GM23338 (cell line): ENCODE measurements at regions not wholly inside any gene's neighbourhood (a gene's known extent, or its start where the extent isn't known, plus 50 kb on each side); places are given as distances from the start of the nearest gene placed in this dataset.

Source experiments
- ATAC-seq: fragments of 200-7000 bp; cut with Tn5 transposase; 3 replicates; pipeline ENCODE4 v1.9.1; 2020
- DNase-seq: peaks from one replicate; pipeline ENCODE4 v3.0.0-alpha.2; 2015; ENCODE audit warnings: low spot score
- H2AFZ ChIP-seq: fragments of 200-600 bp; sonication (generic); 2 replicates; pipeline ENCODE4 v1.8.0; 2016; ENCODE audit warnings: antibody characterized with exemption, mild to moderate bottlenecking, moderate library complexity
- H3F3A ChIP-seq: fragments of 200-600 bp; sonication (generic); replicated peaks from 2 replicates; pipeline ENCODE4 v1.8.0; 2017; ENCODE audit warnings: antibody characterized with exemption, mixed run types, low read depth
- H3K27ac ChIP-seq: fragments of 200-600 bp; sonication (generic); 2 replicates; pipeline ENCODE4 v1.6.1; 2016; ENCODE audit warnings: low read depth
- H3K27me3 ChIP-seq: fragments of 200-600 bp; sonication (generic); 2 replicates; pipeline ENCODE4 v1.8.0; 2016; ENCODE audit warnings: mild to moderate bottlenecking, mixed run types, moderate library complexity; ENCODE audit not compliant: insufficient read depth
- H3K36me3 ChIP-seq: fragments of 200-600 bp; sonication (generic); 2 replicates; pipeline ENCODE4 v1.8.0; 2016; ENCODE audit warnings: mild to moderate bottlenecking; ENCODE audit not compliant: insufficient read depth
- H3K4me1 ChIP-seq: fragments of 200-600 bp; sonication (generic); 2 replicates; pipeline ENCODE4 v1.8.0; 2016; ENCODE audit warnings: mild to moderate bottlenecking, moderate library complexity; ENCODE audit not compliant: insufficient read depth
- H3K4me2 ChIP-seq: fragments of 200-600 bp; sonication (generic); 2 replicates; pipeline ENCODE4 v1.7.1; 2017; ENCODE audit warnings: mixed run types
- H3K4me3 ChIP-seq: fragments of 200-600 bp; sonication (generic); 2 replicates; pipeline ENCODE4 v1.6.1; 2016; ENCODE audit warnings: mixed run types
- H3K79me2 ChIP-seq: fragments of 200-600 bp; sonication (generic); replicated peaks from 2 replicates; pipeline ENCODE4 v1.8.0; 2017; ENCODE audit warnings: mild to moderate bottlenecking; ENCODE audit not compliant: insufficient read depth
- H3K9me2 ChIP-seq: fragments of 200-600 bp; sonication (generic); 2 replicates; pipeline ENCODE4 v1.8.0; 2017; ENCODE audit not compliant: insufficient read depth
- H4K20me1 ChIP-seq: fragments of 200-600 bp; sonication (generic); replicated peaks from 2 replicates; pipeline ENCODE4 v1.8.0; 2017; ENCODE audit warnings: mild to moderate bottlenecking; ENCODE audit not compliant: insufficient read depth
- H3K27ac Mint-ChIP-seq: 2 replicates; pipeline ENCODE4 v1.8.0; 2020; ENCODE audit warnings: inconsistent platforms, mild to moderate bottlenecking, moderate library complexity, mixed read lengths
- H3K27me3 Mint-ChIP-seq: 3 replicates; pipeline ENCODE4 v1.8.0; 2022; ENCODE audit warnings: low read depth, mild to moderate bottlenecking, moderate library complexity, mixed read lengths, inconsistent platforms; ENCODE audit not compliant: insufficient read depth, poor library complexity
- H3K36me3 Mint-ChIP-seq: 3 replicates; pipeline ENCODE4 v1.8.0; 2021; ENCODE audit warnings: low read depth, mild to moderate bottlenecking, inconsistent platforms, moderate library complexity, mixed read lengths
- H3K4me1 Mint-ChIP-seq: 3 replicates; pipeline ENCODE4 v1.8.0; 2020; ENCODE audit warnings: mild to moderate bottlenecking, inconsistent platforms, mixed read lengths
- H3K4me3 Mint-ChIP-seq: 3 replicates; pipeline ENCODE4 v1.8.0; 2021; ENCODE audit warnings: moderate library complexity, mild to moderate bottlenecking, inconsistent platforms, mixed read lengths
- H3K9me3 Mint-ChIP-seq: 3 replicates; pipeline ENCODE4 v1.8.0; 2020; ENCODE audit warnings: moderate library complexity, mild to moderate bottlenecking, inconsistent platforms, mixed read lengths
- CREB1 ChIP-seq: fragments of 250-450 bp; sonication (Bioruptor Pico); IDR thresholded peaks from 2 replicates; pipeline ENCODE4 v1.5.0; 2020; ENCODE audit warnings: low read depth, mild to moderate bottlenecking, moderate library complexity
- EZH2 ChIP-seq: fragments of 200-600 bp; sonication (generic); IDR thresholded peaks from one replicate; pipeline ENCODE4 v1.8.0; 2017; ENCODE audit warnings: antibody characterized with exemption, mild to moderate bottlenecking, low read depth; ENCODE audit not compliant: unreplicated experiment
- EZH2phosphoT487 ChIP-seq: fragments of 200-600 bp; sonication (generic); IDR thresholded peaks from one replicate; pipeline ENCODE4 v1.8.1; 2018; ENCODE audit warnings: antibody characterized with exemption; ENCODE audit not compliant: unreplicated experiment
- JUNB ChIP-seq: IDR thresholded peaks from one replicate; pipeline ENCODE4 v1.6.1; 2016; ENCODE audit warnings: antibody characterized with exemption; ENCODE audit not compliant: unreplicated experiment
- NANOG ChIP-seq: IDR thresholded peaks from 2 replicates; pipeline ENCODE4 v1.6.1; 2016; ENCODE audit warnings: antibody characterized with exemption, borderline replicate concordance
- POLR2AphosphoS5 ChIP-seq: IDR thresholded peaks from 2 replicates; pipeline ENCODE4 v1.6.1; 2016; ENCODE audit warnings: antibody characterized with exemption, low read depth
- STAT1 ChIP-seq: IDR thresholded peaks from one replicate; pipeline ENCODE4 v1.6.1; 2016; ENCODE audit warnings: antibody characterized with exemption; ENCODE audit not compliant: unreplicated experiment
- ZNF114 ChIP-seq: fragments of 250-450 bp; sonication (Bioruptor Pico); IDR thresholded peaks from 2 replicates; pipeline ENCODE4 v1.5.0; 2020; ENCODE audit warnings: mild to moderate bottlenecking, moderate library complexity
- ZNF331 ChIP-seq: fragments of 250-450 bp; sonication (Bioruptor Pico); IDR thresholded peaks from 2 replicates; pipeline ENCODE4 v1.5.0; 2020; ENCODE audit warnings: low read depth, mild to moderate bottlenecking, moderate library complexity
- TF ChIP-seq, protein P1 (sequence below): IDR thresholded peaks from one replicate; pipeline ENCODE4 v1.6.1; 2018; ENCODE audit warnings: antibody characterized with exemption; ENCODE audit not compliant: unreplicated experiment
- TF ChIP-seq, protein P2 (sequence below): fragments of 250-450 bp; sonication (Bioruptor Pico); IDR thresholded peaks from 2 replicates; pipeline ENCODE4 v1.5.0; 2020; ENCODE audit warnings: mild to moderate bottlenecking, moderate library complexity
- TF ChIP-seq, protein P3 (sequence below): IDR thresholded peaks from 2 replicates; pipeline ENCODE4 v1.6.1; 2016; ENCODE audit warnings: antibody characterized with exemption
- TF ChIP-seq, protein P4 (sequence below), 2 experiments: fragments of 200-600 bp in 1 of 2; sonication (generic) in 1 of 2; conservative IDR thresholded peaks; 2 replicates each; pipeline versions ENCODE4 v1.5.1 to v1.6.1; 2016 to 2017; ENCODE audit warnings: antibody characterized with exemption in 2 of 2, low read depth in 2 of 2, mild to moderate bottlenecking in 2 of 2, moderate library complexity in 1 of 2

DNA sequence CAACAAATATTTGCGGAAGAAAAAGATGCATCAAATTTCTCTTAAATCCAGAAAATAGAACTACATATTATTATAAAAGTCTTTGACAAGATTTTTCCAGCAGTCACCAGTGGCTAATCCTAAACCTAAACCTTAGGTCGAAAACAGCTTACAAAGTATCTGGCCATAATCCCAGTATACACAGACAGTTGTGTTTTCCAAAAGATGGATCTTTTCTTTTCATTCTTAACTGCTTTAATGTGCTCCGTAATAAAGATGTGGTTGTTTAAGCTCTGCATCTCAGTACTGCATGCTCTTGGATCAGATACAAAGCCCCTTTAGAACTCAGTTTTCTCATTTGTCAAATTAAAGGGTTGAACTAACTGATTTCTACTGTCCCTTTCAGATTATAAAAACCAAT, 247.8 kb downstream of the TXNL1 start:
- no peaks in the 10 kb centered on the region for H3K4me1 Mint-ChIP-seq
- no peak overlapping the region for H3K27ac Mint-ChIP-seq
- TF ChIP-seq, protein P1, sequence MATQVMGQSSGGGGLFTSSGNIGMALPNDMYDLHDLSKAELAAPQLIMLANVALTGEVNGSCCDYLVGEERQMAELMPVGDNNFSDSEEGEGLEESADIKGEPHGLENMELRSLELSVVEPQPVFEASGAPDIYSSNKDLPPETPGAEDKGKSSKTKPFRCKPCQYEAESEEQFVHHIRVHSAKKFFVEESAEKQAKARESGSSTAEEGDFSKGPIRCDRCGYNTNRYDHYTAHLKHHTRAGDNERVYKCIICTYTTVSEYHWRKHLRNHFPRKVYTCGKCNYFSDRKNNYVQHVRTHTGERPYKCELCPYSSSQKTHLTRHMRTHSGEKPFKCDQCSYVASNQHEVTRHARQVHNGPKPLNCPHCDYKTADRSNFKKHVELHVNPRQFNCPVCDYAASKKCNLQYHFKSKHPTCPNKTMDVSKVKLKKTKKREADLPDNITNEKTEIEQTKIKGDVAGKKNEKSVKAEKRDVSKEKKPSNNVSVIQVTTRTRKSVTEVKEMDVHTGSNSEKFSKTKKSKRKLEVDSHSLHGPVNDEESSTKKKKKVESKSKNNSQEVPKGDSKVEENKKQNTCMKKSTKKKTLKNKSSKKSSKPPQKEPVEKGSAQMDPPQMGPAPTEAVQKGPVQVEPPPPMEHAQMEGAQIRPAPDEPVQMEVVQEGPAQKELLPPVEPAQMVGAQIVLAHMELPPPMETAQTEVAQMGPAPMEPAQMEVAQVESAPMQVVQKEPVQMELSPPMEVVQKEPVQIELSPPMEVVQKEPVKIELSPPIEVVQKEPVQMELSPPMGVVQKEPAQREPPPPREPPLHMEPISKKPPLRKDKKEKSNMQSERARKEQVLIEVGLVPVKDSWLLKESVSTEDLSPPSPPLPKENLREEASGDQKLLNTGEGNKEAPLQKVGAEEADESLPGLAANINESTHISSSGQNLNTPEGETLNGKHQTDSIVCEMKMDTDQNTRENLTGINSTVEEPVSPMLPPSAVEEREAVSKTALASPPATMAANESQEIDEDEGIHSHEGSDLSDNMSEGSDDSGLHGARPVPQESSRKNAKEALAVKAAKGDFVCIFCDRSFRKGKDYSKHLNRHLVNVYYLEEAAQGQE = no peak
- TF ChIP-seq STAT1 = no peak
- TF ChIP-seq JUNB = no peak
- TF ChIP-seq, protein P2, sequence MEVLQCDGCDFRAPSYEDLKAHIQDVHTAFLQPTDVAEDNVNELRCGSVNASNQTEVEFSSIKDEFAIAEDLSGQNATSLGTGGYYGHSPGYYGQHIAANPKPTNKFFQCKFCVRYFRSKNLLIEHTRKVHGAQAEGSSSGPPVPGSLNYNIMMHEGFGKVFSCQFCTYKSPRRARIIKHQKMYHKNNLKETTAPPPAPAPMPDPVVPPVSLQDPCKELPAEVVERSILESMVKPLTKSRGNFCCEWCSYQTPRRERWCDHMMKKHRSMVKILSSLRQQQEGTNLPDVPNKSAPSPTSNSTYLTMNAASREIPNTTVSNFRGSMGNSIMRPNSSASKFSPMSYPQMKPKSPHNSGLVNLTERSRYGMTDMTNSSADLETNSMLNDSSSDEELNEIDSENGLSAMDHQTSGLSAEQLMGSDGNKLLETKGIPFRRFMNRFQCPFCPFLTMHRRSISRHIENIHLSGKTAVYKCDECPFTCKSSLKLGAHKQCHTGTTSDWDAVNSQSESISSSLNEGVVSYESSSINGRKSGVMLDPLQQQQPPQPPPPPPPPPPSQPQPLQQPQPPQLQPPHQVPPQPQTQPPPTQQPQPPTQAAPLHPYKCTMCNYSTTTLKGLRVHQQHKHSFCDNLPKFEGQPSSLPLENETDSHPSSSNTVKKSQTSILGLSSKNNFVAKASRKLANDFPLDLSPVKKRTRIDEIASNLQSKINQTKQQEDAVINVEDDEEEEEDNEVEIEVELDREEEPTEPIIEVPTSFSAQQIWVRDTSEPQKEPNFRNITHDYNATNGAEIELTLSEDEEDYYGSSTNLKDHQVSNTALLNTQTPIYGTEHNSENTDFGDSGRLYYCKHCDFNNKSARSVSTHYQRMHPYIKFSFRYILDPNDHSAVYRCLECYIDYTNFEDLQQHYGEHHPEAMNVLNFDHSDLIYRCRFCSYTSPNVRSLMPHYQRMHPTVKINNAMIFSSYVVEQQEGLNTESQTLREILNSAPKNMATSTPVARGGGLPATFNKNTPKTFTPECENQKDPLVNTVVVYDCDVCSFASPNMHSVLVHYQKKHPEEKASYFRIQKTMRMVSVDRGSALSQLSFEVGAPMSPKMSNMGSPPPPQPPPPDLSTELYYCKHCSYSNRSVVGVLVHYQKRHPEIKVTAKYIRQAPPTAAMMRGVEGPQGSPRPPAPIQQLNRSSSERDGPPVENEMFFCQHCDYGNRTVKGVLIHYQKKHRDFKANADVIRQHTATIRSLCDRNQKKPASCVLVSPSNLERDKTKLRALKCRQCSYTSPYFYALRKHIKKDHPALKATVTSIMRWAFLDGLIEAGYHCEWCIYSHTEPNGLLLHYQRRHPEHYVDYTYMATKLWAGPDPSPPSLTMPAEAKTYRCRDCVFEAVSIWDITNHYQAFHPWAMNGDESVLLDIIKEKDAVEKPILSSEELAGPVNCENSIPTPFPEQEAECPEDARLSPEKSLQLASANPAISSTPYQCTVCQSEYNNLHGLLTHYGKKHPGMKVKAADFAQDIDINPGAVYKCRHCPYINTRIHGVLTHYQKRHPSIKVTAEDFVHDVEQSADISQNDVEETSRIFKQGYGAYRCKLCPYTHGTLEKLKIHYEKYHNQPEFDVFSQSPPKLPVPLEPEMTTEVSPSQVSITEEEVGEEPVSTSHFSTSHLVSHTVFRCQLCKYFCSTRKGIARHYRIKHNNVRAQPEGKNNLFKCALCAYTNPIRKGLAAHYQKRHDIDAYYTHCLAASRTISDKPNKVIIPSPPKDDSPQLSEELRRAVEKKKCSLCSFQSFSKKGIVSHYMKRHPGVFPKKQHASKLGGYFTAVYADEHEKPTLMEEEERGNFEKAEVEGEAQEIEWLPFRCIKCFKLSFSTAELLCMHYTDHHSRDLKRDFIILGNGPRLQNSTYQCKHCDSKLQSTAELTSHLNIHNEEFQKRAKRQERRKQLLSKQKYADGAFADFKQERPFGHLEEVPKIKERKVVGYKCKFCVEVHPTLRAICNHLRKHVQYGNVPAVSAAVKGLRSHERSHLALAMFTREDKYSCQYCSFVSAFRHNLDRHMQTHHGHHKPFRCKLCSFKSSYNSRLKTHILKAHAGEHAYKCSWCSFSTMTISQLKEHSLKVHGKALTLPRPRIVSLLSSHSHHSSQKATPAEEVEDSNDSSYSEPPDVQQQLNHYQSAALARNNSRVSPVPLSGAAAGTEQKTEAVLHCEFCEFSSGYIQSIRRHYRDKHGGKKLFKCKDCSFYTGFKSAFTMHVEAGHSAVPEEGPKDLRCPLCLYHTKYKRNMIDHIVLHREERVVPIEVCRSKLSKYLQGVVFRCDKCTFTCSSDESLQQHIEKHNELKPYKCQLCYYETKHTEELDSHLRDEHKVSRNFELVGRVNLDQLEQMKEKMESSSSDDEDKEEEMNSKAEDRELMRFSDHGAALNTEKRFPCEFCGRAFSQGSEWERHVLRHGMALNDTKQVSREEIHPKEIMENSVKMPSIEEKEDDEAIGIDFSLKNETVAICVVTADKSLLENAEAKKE (CRISPR knock-in tag) = no peak
- TF ChIP-seq, protein P3, sequence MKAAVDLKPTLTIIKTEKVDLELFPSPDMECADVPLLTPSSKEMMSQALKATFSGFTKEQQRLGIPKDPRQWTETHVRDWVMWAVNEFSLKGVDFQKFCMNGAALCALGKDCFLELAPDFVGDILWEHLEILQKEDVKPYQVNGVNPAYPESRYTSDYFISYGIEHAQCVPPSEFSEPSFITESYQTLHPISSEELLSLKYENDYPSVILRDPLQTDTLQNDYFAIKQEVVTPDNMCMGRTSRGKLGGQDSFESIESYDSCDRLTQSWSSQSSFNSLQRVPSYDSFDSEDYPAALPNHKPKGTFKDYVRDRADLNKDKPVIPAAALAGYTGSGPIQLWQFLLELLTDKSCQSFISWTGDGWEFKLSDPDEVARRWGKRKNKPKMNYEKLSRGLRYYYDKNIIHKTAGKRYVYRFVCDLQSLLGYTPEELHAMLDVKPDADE = no peak
- no peak for TF ChIP-seq ZNF331
- TF ChIP-seq POLR2AphosphoS5 = no peak
- no peak for TF ChIP-seq EZH2
- TF ChIP-seq NANOG = no peak
- TF ChIP-seq CREB1 (CRISPR knock-in tag) = no peak
- TF ChIP-seq, protein P4, sequence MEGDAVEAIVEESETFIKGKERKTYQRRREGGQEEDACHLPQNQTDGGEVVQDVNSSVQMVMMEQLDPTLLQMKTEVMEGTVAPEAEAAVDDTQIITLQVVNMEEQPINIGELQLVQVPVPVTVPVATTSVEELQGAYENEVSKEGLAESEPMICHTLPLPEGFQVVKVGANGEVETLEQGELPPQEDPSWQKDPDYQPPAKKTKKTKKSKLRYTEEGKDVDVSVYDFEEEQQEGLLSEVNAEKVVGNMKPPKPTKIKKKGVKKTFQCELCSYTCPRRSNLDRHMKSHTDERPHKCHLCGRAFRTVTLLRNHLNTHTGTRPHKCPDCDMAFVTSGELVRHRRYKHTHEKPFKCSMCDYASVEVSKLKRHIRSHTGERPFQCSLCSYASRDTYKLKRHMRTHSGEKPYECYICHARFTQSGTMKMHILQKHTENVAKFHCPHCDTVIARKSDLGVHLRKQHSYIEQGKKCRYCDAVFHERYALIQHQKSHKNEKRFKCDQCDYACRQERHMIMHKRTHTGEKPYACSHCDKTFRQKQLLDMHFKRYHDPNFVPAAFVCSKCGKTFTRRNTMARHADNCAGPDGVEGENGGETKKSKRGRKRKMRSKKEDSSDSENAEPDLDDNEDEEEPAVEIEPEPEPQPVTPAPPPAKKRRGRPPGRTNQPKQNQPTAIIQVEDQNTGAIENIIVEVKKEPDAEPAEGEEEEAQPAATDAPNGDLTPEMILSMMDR (conservative IDR thresholded peaks at IDR 0.05; ENCODE audit: low read depth in 2 of 2) = no peak
- TF ChIP-seq EZH2phosphoT487 = no peak
- no peak for TF ChIP-seq ZNF114
- no peak overlapping the region for H3K4me2 ChIP-seq
- no peak overlapping the region for H3K4me3 Mint-ChIP-seq
- H3K9me3 Mint-ChIP-seq = no peaks in the 10 kb centered on the region
- no peaks in the 10 kb centered on the region for H3F3A ChIP-seq
- H3K79me2 ChIP-seq = no peaks in the 10 kb centered on the region
- no peaks in the 10 kb centered on the region for H3K9me2 ChIP-seq
- H3K36me3 Mint-ChIP-seq = no peaks in the 10 kb centered on the region
- H3K27me3 ChIP-seq = no peaks in the 10 kb centered on the region
- H4K20me1 ChIP-seq = no peaks in the 10 kb centered on the region
- DNase-seq (no peak), ATAC-seq (no peak)
- H3K27ac ChIP-seq = no peak overlapping the region
- no peaks in the 10 kb centered on the region for H3K27me3 Mint-ChIP-seq
- no peaks in the 10 kb centered on the region for H3K36me3 ChIP-seq
- H3K4me1 ChIP-seq = no peaks in the 10 kb centered on the region
- no peak overlapping the region for H2AFZ ChIP-seq
- no peak overlapping the region for H3K4me3 ChIP-seq
